ENCODE measurements at regions not wholly inside any gene's neighbourhood (a gene's known extent, or its start where the extent isn't known, plus 50 kb on each side); places are given as distances from the start of the nearest gene placed in this dataset.

DNA sequence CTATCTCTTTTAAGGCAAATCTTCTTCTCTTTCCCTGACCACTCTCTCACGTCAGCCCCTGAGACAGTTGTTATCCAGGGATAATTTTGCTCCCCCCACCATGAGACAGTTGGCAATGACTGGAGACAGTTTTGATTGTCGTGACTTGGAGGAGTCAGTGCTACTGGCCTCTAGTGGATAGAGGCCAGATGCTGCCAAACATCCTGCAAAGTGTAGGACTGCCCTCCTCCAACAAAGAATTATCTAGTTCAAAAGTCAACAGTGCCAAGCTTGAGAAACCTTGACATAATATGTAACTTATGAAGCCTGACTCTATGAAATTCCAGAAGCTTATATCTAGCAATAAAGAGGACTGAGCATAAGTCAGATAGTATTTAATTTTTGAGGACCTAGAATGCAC is 502.1 kb upstream of the IGFBP7 start:
- TF ChIP-seq, protein P1, sequence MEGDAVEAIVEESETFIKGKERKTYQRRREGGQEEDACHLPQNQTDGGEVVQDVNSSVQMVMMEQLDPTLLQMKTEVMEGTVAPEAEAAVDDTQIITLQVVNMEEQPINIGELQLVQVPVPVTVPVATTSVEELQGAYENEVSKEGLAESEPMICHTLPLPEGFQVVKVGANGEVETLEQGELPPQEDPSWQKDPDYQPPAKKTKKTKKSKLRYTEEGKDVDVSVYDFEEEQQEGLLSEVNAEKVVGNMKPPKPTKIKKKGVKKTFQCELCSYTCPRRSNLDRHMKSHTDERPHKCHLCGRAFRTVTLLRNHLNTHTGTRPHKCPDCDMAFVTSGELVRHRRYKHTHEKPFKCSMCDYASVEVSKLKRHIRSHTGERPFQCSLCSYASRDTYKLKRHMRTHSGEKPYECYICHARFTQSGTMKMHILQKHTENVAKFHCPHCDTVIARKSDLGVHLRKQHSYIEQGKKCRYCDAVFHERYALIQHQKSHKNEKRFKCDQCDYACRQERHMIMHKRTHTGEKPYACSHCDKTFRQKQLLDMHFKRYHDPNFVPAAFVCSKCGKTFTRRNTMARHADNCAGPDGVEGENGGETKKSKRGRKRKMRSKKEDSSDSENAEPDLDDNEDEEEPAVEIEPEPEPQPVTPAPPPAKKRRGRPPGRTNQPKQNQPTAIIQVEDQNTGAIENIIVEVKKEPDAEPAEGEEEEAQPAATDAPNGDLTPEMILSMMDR (IDR thresholded peaks at IDR 0.05; ENCODE audit: low read length) = no peak
- no peak for TF ChIP-seq EZH2 (IDR thresholded peaks at IDR 0.05; ENCODE audit: borderline replicate concordance, low read length)

Data from OCI-LY1 (cell line).